GM19467 (cell line): ENCODE measurements at regions not wholly inside any gene's neighbourhood (a gene's known extent, or its start where the extent isn't known, plus 50 kb on each side); places are given as distances from the start of the nearest gene placed in this dataset.
"Not testable (repeated sequence)": the region's sequence is repeated elsewhere in the genome, so short reads cannot be mapped to it uniquely, and the experiment has no call there.

ENCODE experiments used
- ATAC-seq: cut with Tn5 transposase; IDR thresholded peaks from one replicate; pipeline ENCODE4 v1.9.1; 2021; ENCODE audit warnings: mild to moderate bottlenecking, moderate library complexity; ENCODE audit not compliant: unreplicated experiment

- no peak for ATAC-seq
Measured at GRCh38 chr10:8278099-8278498, 223.6 kb downstream of the GATA3 start.

- ATAC-seq: no peak
Measured at GRCh38 chr10:8279598-8279997, 225.1 kb downstream of the GATA3 start.

DNA sequence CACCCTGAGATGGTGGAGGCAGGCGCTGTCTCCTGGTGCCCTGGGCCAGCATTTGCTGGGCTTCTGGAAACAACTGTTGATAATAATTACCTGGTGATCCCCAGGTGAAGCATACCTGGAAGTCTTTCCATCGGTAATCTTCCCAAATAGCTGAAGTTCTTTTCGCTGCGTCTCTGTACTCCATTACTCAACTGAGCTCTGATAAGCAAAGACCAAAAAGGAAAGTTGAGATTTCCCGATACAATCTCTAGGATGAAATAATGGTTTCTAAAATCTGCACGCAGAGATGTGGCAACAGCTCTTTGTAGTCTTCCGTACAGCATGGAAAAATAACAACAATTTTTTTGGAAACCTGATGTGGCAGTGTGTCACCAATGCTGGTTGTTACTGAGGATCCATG is 226.5 kb downstream of the GATA3 start:
- ATAC-seq: no peak

DNA sequence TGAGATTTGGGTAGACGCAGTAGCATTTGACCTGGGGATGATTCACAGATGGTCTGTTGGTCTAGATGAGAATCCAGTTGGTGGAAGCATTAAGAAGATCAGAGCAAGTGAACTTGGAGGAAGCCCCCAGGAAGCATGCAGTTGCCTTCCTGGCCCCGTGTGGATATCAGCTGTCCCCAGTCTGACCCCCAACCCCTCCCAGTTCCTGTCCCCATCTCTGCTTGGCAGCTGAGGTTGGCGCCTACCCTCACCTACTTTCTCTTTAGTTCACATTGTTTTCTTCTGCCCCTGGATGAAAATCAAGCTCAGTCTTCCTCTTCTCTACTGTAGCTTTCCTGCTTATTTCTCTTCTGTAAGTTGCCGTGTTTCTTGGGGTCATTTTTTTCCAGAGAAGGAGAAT is 227.9 kb downstream of the GATA3 start:
- ATAC-seq: no peak

DNA sequence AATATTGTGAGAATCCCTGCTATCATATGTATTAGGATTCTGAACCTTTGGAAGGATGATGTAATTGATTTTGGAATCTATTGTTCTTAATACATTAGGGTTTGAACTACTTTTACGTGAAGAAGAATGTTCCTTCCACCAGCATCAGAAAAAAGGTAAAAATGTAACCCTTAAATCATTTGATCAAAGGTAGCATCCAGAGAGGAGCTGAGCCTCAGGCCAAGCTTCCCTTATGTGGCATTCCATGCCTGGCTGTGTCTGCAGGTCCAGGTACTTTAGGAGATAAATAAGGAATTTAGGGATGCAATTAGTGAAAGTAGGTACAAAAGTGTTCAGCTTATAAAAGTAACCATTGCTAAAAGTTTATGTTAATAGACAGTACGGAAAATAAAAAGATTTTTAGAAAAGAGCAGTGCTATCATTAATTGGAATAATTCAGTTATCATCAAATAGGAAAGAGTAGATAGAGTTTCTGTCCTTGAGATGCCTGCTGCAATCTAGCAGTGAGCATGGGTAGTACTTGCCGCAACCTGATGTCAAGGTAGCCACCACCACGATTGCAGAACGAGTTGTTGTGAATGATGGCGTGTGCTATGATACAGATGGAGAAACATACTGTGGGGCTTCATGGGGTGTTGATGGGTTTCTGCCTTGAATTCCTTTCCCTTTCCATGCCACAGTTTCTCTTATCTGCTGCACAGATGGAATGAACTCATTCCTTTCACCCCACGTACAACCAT is 228.8 kb downstream of the GATA3 start:
- no peak for ATAC-seq

GRCh38 chr10:8283986-8284385 is 229.5 kb downstream of the GATA3 start:
- ATAC-seq: no peak

- not testable (repeated sequence) for ATAC-seq
Measured at GRCh38 chr10:8285970-8286369, 231.5 kb downstream of the GATA3 start.

DNA sequence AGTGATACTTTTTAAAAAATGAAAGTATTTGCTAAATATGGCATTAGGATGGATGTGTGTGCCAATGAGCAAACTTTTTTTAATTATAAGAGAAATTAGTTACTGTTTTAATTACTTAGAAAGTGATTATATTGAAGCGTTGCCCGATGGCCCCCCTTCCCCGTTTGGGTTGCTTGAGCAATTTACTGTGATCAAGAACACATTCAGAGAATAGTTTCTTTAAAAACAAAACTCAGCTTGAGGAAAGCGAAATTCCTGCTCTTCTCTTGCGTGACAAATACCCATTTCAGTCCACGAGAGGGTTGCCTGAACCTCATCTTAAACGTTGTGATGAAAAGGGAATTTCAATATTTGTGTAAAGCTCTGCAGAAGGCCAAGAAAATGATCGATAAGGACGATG is 234.1 kb downstream of the GATA3 start:
- ATAC-seq: no peak

GRCh38 chr10:8289186-8289924 is 234.9 kb downstream of the GATA3 start:
- no peak for ATAC-seq

GRCh38 chr10:8294779-8295178 is 240.3 kb downstream of the GATA3 start:
- ATAC-seq: no peak

DNA sequence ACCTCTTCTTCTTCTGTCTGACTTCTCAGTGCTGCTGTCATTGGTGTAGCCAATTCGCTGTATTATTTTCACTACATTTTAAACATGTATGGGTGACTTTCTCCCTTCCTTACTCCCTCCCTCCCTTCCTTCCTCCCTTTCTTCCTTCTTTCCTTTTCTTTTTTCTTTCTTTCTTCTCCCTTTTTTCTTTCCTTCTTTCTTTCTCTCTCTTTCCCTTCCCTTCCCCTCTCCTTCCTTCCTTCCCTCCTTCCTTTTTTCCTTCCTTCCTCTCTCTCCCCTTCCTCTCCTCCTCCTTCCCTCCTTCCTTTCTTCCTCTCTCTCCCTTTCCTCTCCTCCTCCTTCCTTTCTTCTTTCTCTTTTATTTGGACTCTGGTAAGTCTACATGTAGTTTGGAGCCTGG is 240.8 kb downstream of the GATA3 start:
- ATAC-seq: no peak

- no peak for ATAC-seq
Measured at GRCh38 chr10:8296090-8296733, 241.7 kb downstream of the GATA3 start.

- no peak for ATAC-seq
Measured at GRCh38 chr10:8296734-8297101, 242.2 kb downstream of the GATA3 start.

- ATAC-seq: no peak
Measured at GRCh38 chr10:8297107-8297506, 242.6 kb downstream of the GATA3 start.

DNA sequence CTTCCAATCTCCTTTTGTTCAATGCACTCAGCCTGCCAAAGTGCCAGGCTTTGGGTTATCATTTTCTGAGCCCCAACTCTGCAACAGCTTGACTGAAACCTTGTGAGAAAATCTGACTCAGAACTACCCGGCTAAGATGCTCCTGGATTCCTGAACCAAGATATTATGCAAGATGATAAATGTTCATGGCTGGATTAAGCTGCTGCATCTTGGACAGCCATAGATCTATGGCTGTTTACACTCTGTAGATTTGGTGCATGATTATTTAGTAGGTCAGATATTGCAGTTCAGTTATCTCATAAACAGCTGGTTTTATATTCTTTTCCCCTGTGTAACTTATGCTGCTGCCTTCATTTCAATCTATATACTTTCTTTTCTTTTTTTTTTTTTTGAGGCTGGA is 243.5 kb downstream of the GATA3 start:
- no peak for ATAC-seq

DNA sequence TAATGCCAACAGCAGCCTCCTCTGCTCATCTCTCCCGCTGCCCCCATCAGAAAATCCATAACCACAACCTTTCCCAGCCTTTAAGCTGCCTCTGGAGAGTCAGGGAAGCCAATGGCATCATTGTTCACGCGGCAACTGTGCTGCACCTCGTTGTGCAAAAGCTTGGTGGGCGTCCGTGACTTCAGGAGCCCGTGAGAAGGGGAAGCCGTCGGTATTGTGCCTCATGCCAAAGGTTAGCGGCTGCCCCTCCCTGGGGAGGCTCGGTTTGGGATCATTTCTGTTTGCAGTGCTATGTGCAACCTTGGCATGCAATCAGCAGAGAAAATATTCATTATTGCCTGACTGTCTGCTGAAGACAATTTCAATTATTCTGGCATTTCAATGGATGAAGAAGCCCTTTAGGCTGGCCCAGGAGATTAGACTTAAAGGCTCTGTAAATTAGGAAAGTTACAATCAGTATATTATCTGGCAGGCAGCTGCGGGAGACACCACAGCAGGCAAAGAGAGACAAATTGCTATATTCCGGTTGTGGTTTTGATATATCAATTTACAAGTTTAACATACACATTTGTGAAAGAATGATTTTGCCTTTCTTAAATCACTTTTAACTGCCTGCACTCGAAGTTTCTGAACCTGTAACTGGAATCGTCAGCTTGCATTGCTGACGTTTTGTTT is 244.5 kb downstream of the GATA3 start:
- ATAC-seq: no peak

- ATAC-seq: no peak
Measured at GRCh38 chr10:8300925-8301324, 246.4 kb downstream of the GATA3 start.

DNA sequence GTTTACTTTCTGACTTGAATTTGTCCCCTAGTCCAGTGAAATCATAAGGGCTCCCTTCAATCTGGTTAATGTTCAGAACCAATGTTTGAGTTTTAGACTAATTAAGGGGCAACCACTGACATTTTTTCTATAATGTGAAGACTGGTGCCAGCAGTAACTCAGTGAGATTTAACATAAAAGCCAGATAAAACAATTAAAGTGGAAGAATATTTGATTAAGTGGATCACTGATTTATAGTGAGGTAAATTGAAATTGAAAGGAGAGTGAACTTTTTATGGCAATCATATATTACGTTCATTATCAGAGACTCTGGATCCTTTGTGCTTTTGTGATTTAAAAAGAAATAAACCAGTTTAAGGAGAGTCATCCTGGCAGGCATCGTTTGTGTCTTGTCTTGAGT is 246.8 kb downstream of the GATA3 start:
- ATAC-seq: no peak

DNA sequence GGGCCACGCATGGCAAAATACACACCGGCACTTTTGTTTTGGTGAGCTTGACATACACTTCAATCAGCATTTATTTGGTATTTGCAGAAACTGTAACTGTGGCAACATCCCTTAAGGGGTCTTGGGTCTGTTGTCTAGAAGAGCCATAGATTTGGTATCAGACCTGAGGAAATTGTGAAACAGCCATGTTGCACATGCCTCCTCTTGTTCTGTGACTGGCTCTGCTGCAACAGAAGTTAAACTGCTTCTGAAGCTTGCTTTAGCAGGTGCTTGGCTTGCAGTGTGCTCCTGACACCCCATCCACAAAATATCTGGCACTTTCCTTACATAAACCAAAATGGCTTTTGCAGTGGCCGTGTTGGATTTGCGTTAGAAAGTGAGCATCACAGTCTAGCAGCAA is 247.3 kb downstream of the GATA3 start:
- ATAC-seq: no peak

- ATAC-seq: no peak
Measured at GRCh38 chr10:8302565-8302964, 248.1 kb downstream of the GATA3 start.

DNA sequence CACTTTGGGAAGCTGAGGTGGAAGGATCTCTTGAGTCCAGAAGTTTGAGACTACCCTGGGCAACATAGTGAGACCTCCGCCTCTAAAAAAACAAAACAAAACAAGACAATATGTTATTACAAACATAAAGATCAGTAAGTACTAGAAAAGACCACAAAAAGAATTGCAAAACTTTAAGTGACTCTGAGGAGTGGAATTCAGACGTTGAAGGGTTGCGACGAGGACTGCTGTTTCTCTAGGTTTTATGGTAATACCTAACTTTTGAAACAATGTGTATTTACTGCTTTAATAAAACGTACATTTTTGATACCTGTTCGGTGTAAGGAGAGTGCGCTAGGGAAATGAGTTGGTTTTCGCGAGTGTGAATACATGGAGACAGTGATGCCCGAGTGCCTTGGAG is 250.4 kb downstream of the GATA3 start:
- ATAC-seq: no peak
